Stimulated activated naive CD8-positive, alpha-beta T cell treated with anti-CD3 and anti-CD28 coated beads, Interleukin-15, amount 100 ng/mL, for 72 hours (primary cell): ENCODE measurements at regions not wholly inside any gene's neighbourhood (a gene's known extent, or its start where the extent isn't known, plus 50 kb on each side); places are given as distances from the start of the nearest gene placed in this dataset.
A peak's percentile ranks its signal among the peaks of the same experiment; 100 is the strongest.

Experiments used
- ATAC-seq: fragments of 150-1000 bp; cut with Tn5 transposase; 2 replicates; pipeline ENCODE4 v1.10.0; 2021; ENCODE audit warnings: mild to moderate bottlenecking, moderate library complexity
- DNase-seq, 2 donors: peaks; one replicate each; pipeline ENCODE4 v3.0.0; 2021 to 2022
- H3K27ac Mint-ChIP-seq, 2 donors: one replicate each; pipeline ENCODE4 v1.8.0; 2022; ENCODE audit warnings: mild to moderate bottlenecking in 2 of 2, mixed read lengths in 2 of 2, moderate library complexity in 2 of 2
- H3K27me3 Mint-ChIP-seq: one replicate; pipeline ENCODE4 v1.8.0; 2022; ENCODE audit warnings: mixed read lengths
- H3K4me1 Mint-ChIP-seq: one replicate; pipeline ENCODE4 v1.8.0; 2022; ENCODE audit warnings: mild to moderate bottlenecking, mixed read lengths
- H3K4me3 Mint-ChIP-seq, 2 donors: one replicate each; pipeline ENCODE4 v1.8.0; 2022; ENCODE audit warnings: mild to moderate bottlenecking in 2 of 2, mixed read lengths in 2 of 2, moderate library complexity in 1 of 2
- H3K9me3 Mint-ChIP-seq, 2 donors: one replicate each; pipeline ENCODE4 v1.8.0; 2022; ENCODE audit warnings: mixed read lengths in 2 of 2

GRCh38 chr14:104246401-104247335 is 108.3 kb downstream of the KIF26A start:
- peak; percentile 7 for ATAC-seq
- H3K4me1 Mint-ChIP-seq = no peaks in the 10 kb centered on the region

DNA sequence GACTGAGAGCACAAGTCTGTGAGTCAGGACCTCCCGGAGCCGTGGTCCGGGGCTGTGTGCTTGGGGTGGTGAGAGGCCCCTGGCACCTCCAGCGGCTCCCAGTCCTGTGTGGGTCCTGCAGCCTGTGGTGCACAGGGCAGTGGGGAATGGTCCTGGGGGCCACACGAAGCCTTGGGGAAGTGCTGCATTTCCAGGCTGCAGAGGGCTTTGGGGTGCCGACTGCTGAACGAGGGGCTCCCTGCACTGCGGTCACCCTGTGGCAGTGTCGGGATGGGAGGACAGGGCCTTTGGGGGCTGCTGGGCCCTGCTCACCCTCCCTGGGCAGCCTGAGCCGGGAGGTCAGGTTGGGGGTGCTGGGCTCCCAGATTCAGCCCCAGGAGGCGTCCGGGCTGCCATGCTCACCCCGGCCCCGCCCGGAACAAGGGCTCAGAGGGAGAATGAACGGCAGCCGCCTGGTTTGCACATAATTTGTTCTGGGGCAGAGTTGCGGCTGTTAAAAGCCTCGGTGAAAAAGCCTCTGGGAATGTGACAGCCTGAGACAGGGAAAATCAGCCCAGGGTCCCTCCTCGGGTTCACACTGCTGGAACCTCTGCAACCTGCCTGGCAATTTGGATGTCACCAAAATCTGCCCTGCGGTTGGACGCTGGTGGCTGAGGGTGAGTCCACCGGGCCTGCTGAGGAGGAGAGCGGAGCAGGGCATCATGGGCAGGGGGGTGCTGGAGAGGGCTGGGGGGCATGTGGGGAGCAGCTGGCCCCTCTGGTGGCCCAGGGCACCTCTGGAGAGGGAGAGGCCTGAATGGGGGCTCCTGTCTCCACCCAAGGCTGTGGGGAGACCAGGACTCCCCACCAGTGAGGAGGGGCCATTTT is 109.2 kb downstream of the KIF26A start:
- ATAC-seq = peak; percentile 33
- Mint-ChIP-seq H3K4me3 (no peak overlapping the region), H3K27ac (no peak overlapping the region), H3K9me3 (peaks cover 0 to 10% of the 10 kb centered on the region in 2 donors), H3K27me3 (no peaks in the 10 kb centered on the region), H3K4me1 (no peaks in the 10 kb centered on the region)
- no peak for DNase-seq

More at GRCh38 chr14:104246401-104247335, 108.3 kb downstream of the KIF26A start:
- H3K4me3 Mint-ChIP-seq = no peak overlapping the region
- peaks cover 0 to under 1% of the 10 kb centered on the region in 2 donors for H3K9me3 Mint-ChIP-seq
- DNase-seq = no peak
- H3K27me3 Mint-ChIP-seq = no peaks in the 10 kb centered on the region
- H3K27ac Mint-ChIP-seq = no peak overlapping the region

- no peak overlapping the region for H3K27ac Mint-ChIP-seq
- no peaks in the 10 kb centered on the region for H3K4me1 Mint-ChIP-seq
- DNase-seq (no peak), ATAC-seq (no peak)
- H3K27me3 Mint-ChIP-seq = no peaks in the 10 kb centered on the region
- peaks cover 0 to 10% of the 10 kb centered on the region in 2 donors for H3K9me3 Mint-ChIP-seq
- H3K4me3 Mint-ChIP-seq = no peak overlapping the region
Observed at GRCh38 chr14:104248203-104249055, 110.0 kb downstream of the KIF26A start.

DNA sequence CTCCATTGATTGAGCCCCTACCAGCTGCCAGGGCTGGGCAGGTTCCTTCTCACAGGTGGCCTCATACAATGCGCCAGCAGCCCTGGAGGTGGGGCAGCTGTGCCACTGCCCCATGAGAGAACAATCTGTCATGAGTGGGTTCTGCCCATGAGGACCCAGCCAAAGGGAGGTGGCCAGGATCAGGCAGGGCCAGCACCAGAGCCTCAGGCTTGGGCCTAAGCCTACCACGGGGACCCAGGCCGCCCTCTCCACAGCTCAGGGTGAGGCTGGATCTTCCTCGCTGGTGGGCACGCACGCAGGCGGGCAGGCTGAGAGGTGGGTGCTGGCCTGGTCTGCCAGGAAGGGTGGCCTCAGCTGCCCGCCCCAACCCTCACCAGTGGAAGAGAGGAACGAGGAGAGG is 110.7 kb downstream of the KIF26A start:
- Mint-ChIP-seq H3K9me3 (peaks cover 0 to 10% of the 10 kb centered on the region in 2 donors), H3K4me3 (no peak overlapping the region), H3K4me1 (no peaks in the 10 kb centered on the region), H3K27me3 (no peaks in the 10 kb centered on the region), H3K27ac (peak overlapping the region in 1 of 2 donors; percentile 27)
- no peak for ATAC-seq
- DNase-seq = no peak

- H3K9me3 Mint-ChIP-seq = peaks cover 0 to 10% of the 10 kb centered on the region in 2 donors
- no peak overlapping the region for H3K4me3 Mint-ChIP-seq
- peak overlapping the region in 1 of 2 donors; percentile 29 for H3K27ac Mint-ChIP-seq
- H3K4me1 Mint-ChIP-seq = no peaks in the 10 kb centered on the region
- no peak for DNase-seq
- ATAC-seq = no peak
- H3K27me3 Mint-ChIP-seq = no peaks in the 10 kb centered on the region
Observed at GRCh38 chr14:104249706-104250105, 111.3 kb downstream of the KIF26A start.

DNA sequence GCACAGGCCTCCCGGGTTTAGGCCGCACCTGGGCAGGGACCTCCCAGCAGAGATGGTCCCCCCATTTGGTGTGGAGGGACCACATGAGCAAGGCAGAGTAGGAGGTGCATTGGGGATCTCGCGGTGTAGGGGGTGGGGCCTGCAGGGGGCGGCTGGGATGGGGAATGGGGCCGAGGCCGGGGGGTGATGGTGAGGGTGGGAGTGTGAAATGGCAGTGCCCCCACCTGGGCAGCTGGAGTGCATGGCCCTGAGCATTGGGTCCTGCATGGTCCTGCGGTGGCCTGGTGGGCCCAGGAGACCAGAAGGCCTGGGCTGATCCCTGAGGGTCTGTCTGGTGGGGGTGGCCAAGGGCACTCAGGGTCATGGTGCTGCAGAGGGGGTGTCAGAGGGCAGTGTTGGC is 111.8 kb downstream of the KIF26A start:
- no peak overlapping the region for H3K4me3 Mint-ChIP-seq
- H3K4me1 Mint-ChIP-seq = no peaks in the 10 kb centered on the region
- DNase-seq (no peak), ATAC-seq (peak; percentile 23)
- H3K27me3 Mint-ChIP-seq = no peaks in the 10 kb centered on the region
- H3K9me3 Mint-ChIP-seq = peaks cover 0 to 10% of the 10 kb centered on the region in 2 donors
- H3K27ac Mint-ChIP-seq = peak overlapping the region in 1 of 2 donors; percentile 68

DNA sequence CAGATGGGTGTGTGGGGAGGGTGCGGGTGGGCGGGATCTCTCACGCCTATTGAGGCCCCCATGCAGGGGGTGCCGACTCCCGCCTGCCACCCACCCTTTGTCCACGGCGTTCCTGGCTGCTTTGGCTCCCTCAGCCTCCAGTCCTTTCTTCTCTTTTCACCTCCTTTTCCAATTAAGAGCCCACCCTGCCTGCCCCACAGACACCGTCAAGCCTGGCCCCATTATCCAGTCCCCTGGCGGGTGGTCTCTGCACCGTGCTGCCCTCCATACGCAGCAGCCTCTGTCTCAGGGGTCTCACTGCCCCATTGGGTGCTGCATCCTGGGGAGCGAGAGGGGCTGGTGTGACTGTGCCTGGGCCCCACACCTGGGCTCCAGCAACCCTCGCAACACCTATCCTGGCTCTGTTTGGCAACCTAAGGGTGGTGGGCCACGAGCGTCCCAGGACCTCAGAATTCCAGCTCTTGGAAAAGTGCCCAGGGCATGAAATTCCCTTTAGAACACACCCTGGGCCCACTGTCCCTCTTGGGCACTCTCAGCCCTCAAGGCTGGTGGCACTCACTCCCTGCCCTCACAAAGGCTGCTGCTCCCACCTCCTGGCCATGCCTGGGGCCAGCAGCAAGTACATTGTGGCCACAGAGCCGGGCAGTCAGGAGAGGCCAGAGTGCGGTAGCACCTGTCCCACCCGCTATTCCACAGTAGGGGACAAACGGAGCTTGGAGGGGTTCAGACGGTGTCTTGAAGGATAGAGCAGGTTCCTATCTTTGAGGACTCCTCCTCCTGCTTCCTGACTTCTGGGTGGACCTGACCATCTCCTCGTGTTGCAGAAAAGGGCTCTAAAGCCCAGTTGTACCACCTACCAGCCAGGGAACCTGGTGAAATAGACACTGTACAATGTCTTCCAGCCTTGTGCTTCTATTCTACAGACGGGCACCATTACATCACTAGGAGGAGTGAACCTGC is 114.1 kb downstream of the KIF26A start:
- Mint-ChIP-seq H3K27me3 (peaks cover 15% of the 10 kb centered on the region), H3K4me3 (no peak overlapping the region), H3K27ac (no peak overlapping the region), H3K9me3 (peaks cover 0 to 10% of the 10 kb centered on the region in 2 donors), H3K4me1 (no peaks in the 10 kb centered on the region)
- DNase-seq = no peak
- no peak for ATAC-seq

DNA sequence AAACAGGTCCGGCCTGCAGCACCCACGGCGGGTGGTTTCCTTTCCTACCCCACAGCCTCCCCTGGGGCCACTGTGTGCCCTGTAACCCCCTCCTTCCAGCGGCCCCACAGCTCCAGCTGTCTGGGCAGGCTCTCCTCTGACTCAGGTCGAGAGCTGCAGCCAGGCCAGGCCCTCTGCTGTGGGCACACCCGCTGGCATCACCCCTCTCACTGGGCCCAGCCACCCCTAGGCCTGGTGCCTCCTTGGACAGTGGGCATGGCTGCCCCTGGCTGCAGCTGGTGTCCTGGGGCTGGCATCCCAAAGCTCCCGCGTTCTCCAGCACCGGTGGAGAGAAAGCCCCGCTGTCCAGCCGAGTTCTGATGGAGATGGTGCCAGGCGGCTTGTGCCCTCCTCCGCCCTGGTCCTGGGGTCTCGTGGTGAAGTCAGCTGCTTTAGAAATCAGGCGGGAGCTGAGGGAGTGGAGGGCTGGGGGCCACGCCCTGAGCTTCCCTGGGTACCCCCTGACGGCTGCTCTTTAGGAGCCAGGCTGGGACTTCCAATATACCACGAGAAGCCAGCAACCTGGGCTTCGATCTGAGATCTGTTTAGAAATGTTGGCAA is 114.9 kb downstream of the KIF26A start:
- no peaks in the 10 kb centered on the region for H3K4me1 Mint-ChIP-seq
- ATAC-seq (no peak), DNase-seq (no peak)
- no peak overlapping the region for H3K4me3 Mint-ChIP-seq
- H3K27ac Mint-ChIP-seq = no peak overlapping the region
- H3K9me3 Mint-ChIP-seq = peaks cover 0 to 10% of the 10 kb centered on the region in 2 donors
- peaks cover 18% of the 10 kb centered on the region for H3K27me3 Mint-ChIP-seq

GRCh38 chr14:104253901-104254353 is 115.5 kb downstream of the KIF26A start:
- ATAC-seq (no peak), DNase-seq (no peak)
- H3K9me3 Mint-ChIP-seq = peaks cover 0 to 10% of the 10 kb centered on the region in 2 donors
- H3K27ac Mint-ChIP-seq = no peak overlapping the region
- no peak overlapping the region for H3K4me3 Mint-ChIP-seq
- peaks cover 18% of the 10 kb centered on the region for H3K27me3 Mint-ChIP-seq
- no peaks in the 10 kb centered on the region for H3K4me1 Mint-ChIP-seq

GRCh38 chr14:104254735-104255400 is 116.5 kb downstream of the KIF26A start:
- no peak for ATAC-seq
- Mint-ChIP-seq H3K9me3 (peaks cover 0 to 10% of the 10 kb centered on the region in 2 donors), H3K27me3 (peaks cover 18% of the 10 kb centered on the region), H3K27ac (no peak overlapping the region), H3K4me1 (no peaks in the 10 kb centered on the region), H3K4me3 (no peak overlapping the region)
- DNase-seq = no peak

DNA sequence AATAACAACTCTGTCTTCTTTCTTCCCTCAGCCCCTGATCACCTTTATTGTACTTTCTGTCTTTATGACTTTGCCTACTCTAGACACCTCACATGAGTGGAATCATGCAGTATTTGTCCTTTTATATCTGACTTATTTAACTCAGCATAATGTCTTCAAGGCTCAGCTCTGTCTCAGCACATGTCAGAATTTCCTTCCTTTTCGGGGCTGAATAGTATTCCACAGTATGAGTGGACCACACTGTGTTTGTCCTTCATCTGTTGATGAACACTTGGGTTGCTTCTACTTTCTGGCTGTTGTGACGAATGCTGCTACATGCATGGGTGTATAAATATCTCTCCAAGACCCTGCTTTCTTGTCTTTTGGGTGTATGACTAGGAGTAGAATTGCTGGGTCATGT is 117.6 kb downstream of the KIF26A start:
- no peak overlapping the region for H3K4me3 Mint-ChIP-seq
- no peaks in the 10 kb centered on the region for H3K4me1 Mint-ChIP-seq
- peaks cover 0 to 10% of the 10 kb centered on the region in 2 donors for H3K9me3 Mint-ChIP-seq

GRCh38 chr14:104262515-104263514 is 124.4 kb downstream of the KIF26A start:
- DNase-seq (peak in 1 of 2 donors; percentile 6), ATAC-seq (no peak)
- peak overlapping the region in 1 of 2 donors; percentile 22 for H3K27ac Mint-ChIP-seq
- H3K27me3 Mint-ChIP-seq = peaks cover under 1% of the 10 kb centered on the region
- no peak overlapping the region for H3K4me3 Mint-ChIP-seq
- peaks cover 2% of the 10 kb centered on the region for H3K4me1 Mint-ChIP-seq
- no peaks in the 10 kb centered on the region for H3K9me3 Mint-ChIP-seq

More for the DNA sequence above, 117.6 kb downstream of the KIF26A start:
- H3K27ac Mint-ChIP-seq = no peak overlapping the region
- ATAC-seq = no peak
- no peak for DNase-seq
- peaks cover 18% of the 10 kb centered on the region for H3K27me3 Mint-ChIP-seq
